GM23338 (cell line): ENCODE measurements at regions not wholly inside any gene's neighbourhood (a gene's known extent, or its start where the extent isn't known, plus 50 kb on each side); places are given as distances from the start of the nearest gene placed in this dataset.
A peak's percentile ranks its signal among the peaks of the same experiment; 100 is the strongest.

Experiments used
- ATAC-seq: fragments of 200-7000 bp; cut with Tn5 transposase; 3 replicates; pipeline ENCODE4 v1.9.1; 2020
- DNase-seq: peaks from one replicate; pipeline ENCODE4 v3.0.0-alpha.2; 2015; ENCODE audit warnings: low spot score
- H2AFZ ChIP-seq: fragments of 200-600 bp; sonication (generic); 2 replicates; pipeline ENCODE4 v1.8.0; 2016; ENCODE audit warnings: antibody characterized with exemption, mild to moderate bottlenecking, moderate library complexity
- H3F3A ChIP-seq: fragments of 200-600 bp; sonication (generic); replicated peaks from 2 replicates; pipeline ENCODE4 v1.8.0; 2017; ENCODE audit warnings: antibody characterized with exemption, mixed run types, low read depth
- H3K27ac ChIP-seq: fragments of 200-600 bp; sonication (generic); 2 replicates; pipeline ENCODE4 v1.6.1; 2016; ENCODE audit warnings: low read depth
- H3K27me3 ChIP-seq: fragments of 200-600 bp; sonication (generic); 2 replicates; pipeline ENCODE4 v1.8.0; 2016; ENCODE audit warnings: mild to moderate bottlenecking, mixed run types, moderate library complexity; ENCODE audit not compliant: insufficient read depth
- H3K36me3 ChIP-seq: fragments of 200-600 bp; sonication (generic); 2 replicates; pipeline ENCODE4 v1.8.0; 2016; ENCODE audit warnings: mild to moderate bottlenecking; ENCODE audit not compliant: insufficient read depth
- H3K4me1 ChIP-seq: fragments of 200-600 bp; sonication (generic); 2 replicates; pipeline ENCODE4 v1.8.0; 2016; ENCODE audit warnings: mild to moderate bottlenecking, moderate library complexity; ENCODE audit not compliant: insufficient read depth
- H3K4me2 ChIP-seq: fragments of 200-600 bp; sonication (generic); 2 replicates; pipeline ENCODE4 v1.7.1; 2017; ENCODE audit warnings: mixed run types
- H3K4me3 ChIP-seq: fragments of 200-600 bp; sonication (generic); 2 replicates; pipeline ENCODE4 v1.6.1; 2016; ENCODE audit warnings: mixed run types
- H3K79me2 ChIP-seq: fragments of 200-600 bp; sonication (generic); replicated peaks from 2 replicates; pipeline ENCODE4 v1.8.0; 2017; ENCODE audit warnings: mild to moderate bottlenecking; ENCODE audit not compliant: insufficient read depth
- H3K9me2 ChIP-seq: fragments of 200-600 bp; sonication (generic); 2 replicates; pipeline ENCODE4 v1.8.0; 2017; ENCODE audit not compliant: insufficient read depth
- H4K20me1 ChIP-seq: fragments of 200-600 bp; sonication (generic); replicated peaks from 2 replicates; pipeline ENCODE4 v1.8.0; 2017; ENCODE audit warnings: mild to moderate bottlenecking; ENCODE audit not compliant: insufficient read depth
- H3K27ac Mint-ChIP-seq: 2 replicates; pipeline ENCODE4 v1.8.0; 2020; ENCODE audit warnings: inconsistent platforms, mild to moderate bottlenecking, moderate library complexity, mixed read lengths
- H3K27me3 Mint-ChIP-seq: 3 replicates; pipeline ENCODE4 v1.8.0; 2022; ENCODE audit warnings: low read depth, mild to moderate bottlenecking, moderate library complexity, mixed read lengths, inconsistent platforms; ENCODE audit not compliant: insufficient read depth, poor library complexity
- H3K36me3 Mint-ChIP-seq: 3 replicates; pipeline ENCODE4 v1.8.0; 2021; ENCODE audit warnings: low read depth, mild to moderate bottlenecking, inconsistent platforms, moderate library complexity, mixed read lengths
- H3K4me1 Mint-ChIP-seq: 3 replicates; pipeline ENCODE4 v1.8.0; 2020; ENCODE audit warnings: mild to moderate bottlenecking, inconsistent platforms, mixed read lengths
- H3K4me3 Mint-ChIP-seq: 3 replicates; pipeline ENCODE4 v1.8.0; 2021; ENCODE audit warnings: moderate library complexity, mild to moderate bottlenecking, inconsistent platforms, mixed read lengths
- H3K9me3 Mint-ChIP-seq: 3 replicates; pipeline ENCODE4 v1.8.0; 2020; ENCODE audit warnings: moderate library complexity, mild to moderate bottlenecking, inconsistent platforms, mixed read lengths
- CTCF ChIP-seq, 2 experiments: fragments of 200-600 bp in 1 of 2; sonication (generic) in 1 of 2; conservative IDR thresholded peaks; 2 replicates each; pipeline versions ENCODE4 v1.5.1 to v1.6.1; 2016 to 2017; ENCODE audit warnings: antibody characterized with exemption in 2 of 2, low read depth in 2 of 2, mild to moderate bottlenecking in 2 of 2, moderate library complexity in 1 of 2
- EZH2 ChIP-seq: fragments of 200-600 bp; sonication (generic); IDR thresholded peaks from one replicate; pipeline ENCODE4 v1.8.0; 2017; ENCODE audit warnings: antibody characterized with exemption, mild to moderate bottlenecking, low read depth; ENCODE audit not compliant: unreplicated experiment
- EZH2phosphoT487 ChIP-seq: fragments of 200-600 bp; sonication (generic); IDR thresholded peaks from one replicate; pipeline ENCODE4 v1.8.1; 2018; ENCODE audit warnings: antibody characterized with exemption; ENCODE audit not compliant: unreplicated experiment
- ZNF462 ChIP-seq: fragments of 250-450 bp; sonication (Bioruptor Pico); IDR thresholded peaks from 2 replicates; pipeline ENCODE4 v1.5.0; 2020; ENCODE audit warnings: mild to moderate bottlenecking, moderate library complexity

GRCh38 chr10:20714979-20715378, 182.1 kb downstream of the NEBL start:
- Histone ChIP-seq H3K4me2 (no peak overlapping the region), H4K20me1 (no peaks in the 10 kb centered on the region), H3K4me3 (no peak overlapping the region), H3K4me1 (no peaks in the 10 kb centered on the region), H3K27ac (no peak overlapping the region), H3F3A (no peaks in the 10 kb centered on the region), H3K79me2 (no peaks in the 10 kb centered on the region), H3K9me2 (no peaks in the 10 kb centered on the region), H3K27me3 (no peaks in the 10 kb centered on the region), H3K36me3 (no peaks in the 10 kb centered on the region), H2AFZ (no peak overlapping the region)
- ATAC-seq (peak; percentile 75), DNase-seq (peak; percentile 25)
- Mint-ChIP-seq H3K27ac (no peak overlapping the region), H3K4me1 (peaks cover 16% of the 10 kb centered on the region), H3K36me3 (no peaks in the 10 kb centered on the region), H3K27me3 (no peaks in the 10 kb centered on the region), H3K9me3 (no peaks in the 10 kb centered on the region; the same call in 2 of the 3 replicates), H3K4me3 (no peak overlapping the region)
- TF ChIP-seq EZH2phosphoT487 (no peak), CTCF (conservative IDR thresholded peaks at IDR 0.05; ENCODE audit: low read depth in 2 of 2) (peak in 1 of 2 experiments; percentile 44; a peak in 2 of 4 replicates)

GRCh38 chr10:20714518-20714917, 182.6 kb downstream of the NEBL start:
- H3K27ac Mint-ChIP-seq = no peak overlapping the region
- no peaks in the 10 kb centered on the region for H3K27me3 Mint-ChIP-seq

More at GRCh38 chr10:20714518-20714917, 182.6 kb downstream of the NEBL start:
- no peaks in the 10 kb centered on the region; the same call in 2 of the 3 replicates for H3K9me3 Mint-ChIP-seq
- no peaks in the 10 kb centered on the region for H3K36me3 ChIP-seq
- no peak overlapping the region for H3K4me2 ChIP-seq
- no peak overlapping the region for H3K27ac ChIP-seq
- no peaks in the 10 kb centered on the region for H4K20me1 ChIP-seq
- H3K4me3 ChIP-seq = no peak overlapping the region
- no peaks in the 10 kb centered on the region for H3K36me3 Mint-ChIP-seq
- H3K4me3 Mint-ChIP-seq = no peak overlapping the region
- H3K9me2 ChIP-seq = no peaks in the 10 kb centered on the region
- H3K79me2 ChIP-seq = no peaks in the 10 kb centered on the region
- H2AFZ ChIP-seq = no peak overlapping the region
- DNase-seq (no peak), ATAC-seq (no peak)
- H3K4me1 ChIP-seq = no peaks in the 10 kb centered on the region
- no peaks in the 10 kb centered on the region for H3K27me3 ChIP-seq
- TF ChIP-seq EZH2 = no peak
- TF ChIP-seq EZH2phosphoT487 = no peak
- TF ChIP-seq ZNF462 = no peak
- no peaks in the 10 kb centered on the region for H3F3A ChIP-seq
- peaks cover 16% of the 10 kb centered on the region for H3K4me1 Mint-ChIP-seq
